ENCODE measurements at regions not wholly inside any gene's neighbourhood (a gene's known extent, or its start where the extent isn't known, plus 50 kb on each side); places are given as distances from the start of the nearest gene placed in this dataset.

DNA sequence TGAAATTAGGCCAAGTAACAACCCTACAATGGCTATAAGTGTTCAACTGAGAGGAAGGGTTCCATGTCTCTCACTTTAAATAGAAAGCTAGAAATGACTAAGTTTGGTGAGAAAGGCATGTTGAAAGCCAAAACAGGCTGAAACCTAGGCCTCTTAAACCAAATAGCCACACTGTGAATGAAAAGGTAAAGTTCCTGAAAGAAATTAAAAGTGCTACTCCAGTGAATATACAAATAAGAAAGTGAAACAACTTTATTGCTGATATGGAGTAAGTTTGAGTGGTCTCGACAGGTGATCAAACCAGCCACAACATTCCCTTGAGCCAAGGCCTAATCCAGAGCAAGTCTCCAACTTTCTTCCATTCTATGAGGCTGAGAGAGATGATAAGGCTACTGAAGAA is 209.6 kb downstream of the KLF12 start:
- H3K4me1 Mint-ChIP-seq (ENCODE audit: low read depth), result peaks cover 11% of the 10 kb centered on the region
- no peak overlapping the region for H3K27ac Mint-ChIP-seq (ENCODE audit: unreplicated experiment)
- H3K9me3 Mint-ChIP-seq (ENCODE audit: low read depth), result no peaks in the 10 kb centered on the region
- peaks cover 5% of the 10 kb centered on the region for H3K36me3 Mint-ChIP-seq (ENCODE audit: low read depth)
- H3K27me3 Mint-ChIP-seq (ENCODE audit: low read depth), result no peaks in the 10 kb centered on the region
- DNase-seq (ENCODE audit: low spot score), result no peak
- H3K4me3 Mint-ChIP-seq (ENCODE audit: unreplicated experiment), result no peak overlapping the region
- TF ChIP-seq, protein P1, sequence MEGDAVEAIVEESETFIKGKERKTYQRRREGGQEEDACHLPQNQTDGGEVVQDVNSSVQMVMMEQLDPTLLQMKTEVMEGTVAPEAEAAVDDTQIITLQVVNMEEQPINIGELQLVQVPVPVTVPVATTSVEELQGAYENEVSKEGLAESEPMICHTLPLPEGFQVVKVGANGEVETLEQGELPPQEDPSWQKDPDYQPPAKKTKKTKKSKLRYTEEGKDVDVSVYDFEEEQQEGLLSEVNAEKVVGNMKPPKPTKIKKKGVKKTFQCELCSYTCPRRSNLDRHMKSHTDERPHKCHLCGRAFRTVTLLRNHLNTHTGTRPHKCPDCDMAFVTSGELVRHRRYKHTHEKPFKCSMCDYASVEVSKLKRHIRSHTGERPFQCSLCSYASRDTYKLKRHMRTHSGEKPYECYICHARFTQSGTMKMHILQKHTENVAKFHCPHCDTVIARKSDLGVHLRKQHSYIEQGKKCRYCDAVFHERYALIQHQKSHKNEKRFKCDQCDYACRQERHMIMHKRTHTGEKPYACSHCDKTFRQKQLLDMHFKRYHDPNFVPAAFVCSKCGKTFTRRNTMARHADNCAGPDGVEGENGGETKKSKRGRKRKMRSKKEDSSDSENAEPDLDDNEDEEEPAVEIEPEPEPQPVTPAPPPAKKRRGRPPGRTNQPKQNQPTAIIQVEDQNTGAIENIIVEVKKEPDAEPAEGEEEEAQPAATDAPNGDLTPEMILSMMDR (IDR thresholded peaks at IDR 0.05), result no peak

DNA sequence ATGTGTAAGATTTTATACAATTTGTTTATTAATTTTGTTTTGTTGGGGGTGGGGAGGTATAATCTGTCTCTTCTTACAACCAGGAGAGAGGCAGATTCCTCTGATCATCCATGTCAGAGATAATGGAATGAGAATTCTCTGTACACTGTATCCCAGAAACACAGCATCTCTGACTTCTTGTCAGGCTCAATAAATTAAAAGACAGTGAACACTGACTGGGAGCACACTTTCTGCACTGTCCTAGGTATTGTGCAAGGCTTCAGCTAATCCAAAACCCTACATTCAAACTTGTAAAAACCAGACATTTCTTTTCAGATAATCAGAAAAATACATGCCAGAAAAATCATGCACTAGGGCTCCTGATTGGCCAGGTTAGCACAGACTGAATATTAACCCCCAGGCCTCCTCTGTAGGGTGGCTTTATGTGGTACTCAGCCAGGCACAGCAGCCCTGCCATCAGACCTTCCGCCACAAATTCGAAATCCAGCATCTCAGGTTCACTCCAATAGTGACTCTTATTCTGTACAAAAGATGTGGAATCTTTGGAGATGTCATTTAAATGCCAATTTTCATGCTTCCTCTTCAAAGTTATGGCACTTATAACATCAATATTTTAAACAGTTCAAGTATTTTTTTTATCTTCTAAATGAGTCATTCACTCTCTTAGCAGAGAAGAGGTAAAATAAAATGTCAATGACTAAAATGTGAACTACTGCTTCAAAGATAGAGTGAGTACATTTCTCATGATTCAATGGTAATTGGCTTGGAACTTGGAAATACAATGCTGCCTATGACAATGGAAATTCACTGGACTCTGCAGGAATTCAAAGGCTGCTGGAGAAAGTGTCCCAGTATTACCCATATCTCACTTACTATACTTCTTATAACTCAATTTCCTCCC is 211.5 kb downstream of the KLF12 start:
- no peak for DNase-seq (ENCODE audit: low spot score)
- Mint-ChIP-seq H3K9me3 (ENCODE audit: low read depth) (no peaks in the 10 kb centered on the region), H3K4me3 (ENCODE audit: unreplicated experiment) (no peak overlapping the region), H3K36me3 (ENCODE audit: low read depth) (peaks cover 2% of the 10 kb centered on the region), H3K27me3 (ENCODE audit: low read depth) (no peaks in the 10 kb centered on the region), H3K27ac (ENCODE audit: unreplicated experiment) (no peak overlapping the region), H3K4me1 (ENCODE audit: low read depth) (peaks cover 18% of the 10 kb centered on the region)
- TF ChIP-seq, protein P1 (IDR thresholded peaks at IDR 0.05), result no peak

DNA sequence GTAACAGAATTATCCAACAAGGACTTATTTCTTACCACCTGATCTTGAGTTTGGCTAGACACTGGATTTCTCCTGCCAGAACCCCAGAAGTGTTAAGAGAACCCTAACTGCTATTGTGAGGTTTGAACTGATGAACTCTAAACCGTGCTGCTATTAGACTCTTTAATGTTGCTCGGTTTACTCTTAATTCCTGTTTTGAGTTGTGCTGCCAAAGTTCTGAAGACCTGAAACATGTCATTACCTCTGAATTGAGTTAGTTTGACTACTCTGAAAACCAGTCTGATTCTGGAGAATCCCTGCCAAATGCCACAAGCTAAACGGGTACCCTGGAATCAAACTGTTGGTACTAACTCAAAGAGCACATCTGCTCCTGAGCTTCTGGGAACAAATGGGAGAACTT is 215.5 kb downstream of the KLF12 start:
- peaks cover 47% of the 10 kb centered on the region for H3K4me1 Mint-ChIP-seq (ENCODE audit: low read depth)
- DNase-seq (ENCODE audit: low spot score), result no peak
- H3K4me3 Mint-ChIP-seq (ENCODE audit: unreplicated experiment), result no peak overlapping the region
- H3K36me3 Mint-ChIP-seq (ENCODE audit: low read depth), result no peaks in the 10 kb centered on the region
- no peaks in the 10 kb centered on the region for H3K27me3 Mint-ChIP-seq (ENCODE audit: low read depth)
- H3K27ac Mint-ChIP-seq (ENCODE audit: unreplicated experiment), result no peak overlapping the region
- no peaks in the 10 kb centered on the region for H3K9me3 Mint-ChIP-seq (ENCODE audit: low read depth)
- TF ChIP-seq, protein P1 (IDR thresholded peaks at IDR 0.05), result no peak

DNA sequence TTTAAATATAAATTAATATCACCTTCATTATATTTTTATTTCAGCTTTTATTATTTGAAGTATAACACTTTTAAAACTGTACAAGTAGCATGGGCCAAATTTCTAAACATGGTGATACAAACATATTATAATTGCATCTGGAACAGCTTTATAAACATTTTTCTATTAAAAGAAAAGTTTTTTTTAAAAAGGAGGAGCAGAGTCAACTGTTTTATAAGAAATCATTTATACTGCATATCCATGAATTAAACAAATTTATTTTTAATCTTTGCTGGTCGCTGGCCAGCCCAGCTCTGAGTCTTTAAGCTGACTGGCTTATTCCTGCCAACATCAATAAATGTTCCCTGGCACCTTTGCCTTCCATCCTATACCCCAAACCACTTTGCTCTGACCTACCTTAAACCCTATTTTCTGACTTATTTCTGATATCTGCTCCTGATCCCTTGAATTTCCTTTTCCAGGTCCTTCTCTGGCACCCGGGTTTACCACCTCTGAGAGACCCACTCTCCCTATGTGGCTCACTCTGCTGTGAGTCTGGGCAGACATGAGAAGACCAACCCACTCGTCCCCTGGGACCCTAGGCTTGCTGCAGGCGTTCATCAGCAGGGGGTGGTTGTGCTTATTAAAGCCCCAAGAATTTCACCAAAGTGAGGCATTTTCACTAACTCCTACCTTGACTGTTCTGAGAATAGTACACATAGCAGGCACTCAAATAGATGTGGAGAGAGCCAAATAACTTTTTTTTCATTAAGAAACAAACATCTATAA is 220.3 kb downstream of the KLF12 start:
- Mint-ChIP-seq H3K27ac (ENCODE audit: unreplicated experiment) (peak overlapping the region; percentile 88), H3K4me1 (ENCODE audit: low read depth) (peaks cover 57% of the 10 kb centered on the region), H3K36me3 (ENCODE audit: low read depth) (no peaks in the 10 kb centered on the region), H3K4me3 (ENCODE audit: unreplicated experiment) (peak overlapping the region; percentile 38), H3K9me3 (ENCODE audit: low read depth) (no peaks in the 10 kb centered on the region), H3K27me3 (ENCODE audit: low read depth) (no peaks in the 10 kb centered on the region)
- DNase-seq (ENCODE audit: low spot score), result no peak
- TF ChIP-seq, protein P1 (IDR thresholded peaks at IDR 0.05), result no peak

DNA sequence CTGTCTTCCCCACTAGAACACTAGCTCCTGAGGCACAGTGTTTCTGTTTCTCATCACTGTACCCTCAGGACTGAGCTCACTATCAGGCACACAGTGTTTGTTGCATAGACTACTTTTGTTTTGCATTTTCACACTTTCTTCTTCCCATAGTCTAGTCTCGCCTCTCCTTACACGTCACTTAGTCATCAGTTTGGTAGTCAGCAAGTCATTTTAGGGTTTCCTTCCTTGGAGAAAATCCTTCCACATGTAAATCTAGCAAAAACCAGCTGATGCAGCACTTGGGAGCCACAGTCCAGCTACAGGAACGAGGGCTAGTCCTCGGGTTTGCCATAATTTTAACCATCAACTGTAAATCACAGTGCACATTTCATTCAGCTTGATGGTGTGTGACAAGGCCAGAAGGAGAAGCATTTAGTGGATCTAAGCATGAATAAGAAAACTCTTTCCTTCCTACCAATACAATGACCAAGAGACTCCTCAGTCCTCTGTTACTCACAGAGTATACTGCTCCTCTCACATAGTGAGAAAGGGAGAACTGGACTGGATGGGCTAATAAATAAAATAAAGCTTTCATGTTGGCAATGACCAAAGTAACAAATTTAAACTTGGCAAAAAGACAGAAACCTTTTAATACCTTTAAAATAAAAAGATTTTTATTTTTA is 221.0 kb downstream of the KLF12 start:
- H3K27ac Mint-ChIP-seq (ENCODE audit: unreplicated experiment), result peak overlapping the region; percentile 78
- no peak for DNase-seq (ENCODE audit: low spot score)

More for the DNA sequence above, 221.0 kb downstream of the KLF12 start:
- TF ChIP-seq, protein P1 (IDR thresholded peaks at IDR 0.05), result no peak
- Mint-ChIP-seq H3K36me3 (ENCODE audit: low read depth) (no peaks in the 10 kb centered on the region), H3K4me3 (ENCODE audit: unreplicated experiment) (peak overlapping the region; percentile 2), H3K4me1 (ENCODE audit: low read depth) (peaks cover 54% of the 10 kb centered on the region), H3K9me3 (ENCODE audit: low read depth) (no peaks in the 10 kb centered on the region), H3K27me3 (ENCODE audit: low read depth) (no peaks in the 10 kb centered on the region)

Data from chondrocyte (in vitro differentiated cells).